CD14-positive monocyte (primary cell): ENCODE measurements at regions not wholly inside any gene's neighbourhood (a gene's known extent, or its start where the extent isn't known, plus 50 kb on each side); places are given as distances from the start of the nearest gene placed in this dataset.

ENCODE experiments used
- DNase-seq, 3 donors: peaks; one replicate each; pipeline ENCODE4 v3.0.0-alpha.2; 2011 to 2022
- H2AFZ ChIP-seq: 2 replicates; pipeline ENCODE4 v1.6.0; 2012; ENCODE audit warnings: mild to moderate bottlenecking, low read depth, low read length, inconsistent platforms; ENCODE audit not compliant: insufficient read depth, poor library complexity, severe bottlenecking
- H3K27ac ChIP-seq, 2 donors: 1 replicate in 1 of 2; 2 replicates in 1 of 2; pipeline ENCODE4 v1.5.1; 2012 to 2013; ENCODE audit warnings: low read length in 2 of 2, control low read depth in 1 of 2, inconsistent platforms in 1 of 2, low read depth in 1 of 2, mild to moderate bottlenecking in 1 of 2
- H3K27me3 ChIP-seq, 2 donors: one replicate each; pipeline versions ENCODE4 v1.6.0 to v1.6.1; 2011 to 2013; ENCODE audit warnings: low read length in 2 of 2; ENCODE audit not compliant: control insufficient read depth in 2 of 2, insufficient read depth in 2 of 2
- H3K36me3 ChIP-seq, 2 donors: replicated peaks in 1 of 2; 1 replicate in 1 of 2; 2 replicates in 1 of 2; pipeline versions ENCODE4 v1.5.1 to v1.6.1; 2012 to 2013; ENCODE audit warnings: low read length in 2 of 2, control low read depth in 1 of 2, inconsistent platforms in 1 of 2, mild to moderate bottlenecking in 1 of 2; ENCODE audit not compliant: insufficient read depth in 2 of 2, control insufficient read depth in 1 of 2
- H3K4me1 ChIP-seq, 2 donors: 1 replicate in 1 of 2; 2 replicates in 1 of 2; pipeline versions ENCODE4 v1.5.1 to v1.6.1; 2012 to 2013; ENCODE audit warnings: low read length in 2 of 2, control low read depth in 1 of 2, inconsistent platforms in 1 of 2, mild to moderate bottlenecking in 1 of 2, moderate library complexity in 1 of 2; ENCODE audit not compliant: insufficient read depth in 2 of 2, control insufficient read depth in 1 of 2
- H3K4me2 ChIP-seq: replicated peaks from 2 replicates; pipeline ENCODE3; 2012; ENCODE audit warnings: low read length, moderate library complexity, mild to moderate bottlenecking; ENCODE audit not compliant: poor library complexity, severe bottlenecking; ENCODE audit errors: extremely low read depth
- H3K4me3 ChIP-seq, 3 experiments: fragments of 200-600 bp in 1 of 3; sonication (generic) in 1 of 3; replicated peaks in 1 of 3; 1 replicate in 2 of 3; 2 replicates in 1 of 3; pipeline ENCODE4 v1.5.1; 2011 to 2013; ENCODE audit warnings: low read length in 3 of 3, mild to moderate bottlenecking in 3 of 3, control low read depth in 2 of 3, low read depth in 2 of 3, inconsistent platforms in 1 of 3, moderate library complexity in 1 of 3
- H3K79me2 ChIP-seq: 2 replicates; pipeline ENCODE4 v1.6.0; 2012; ENCODE audit warnings: mild to moderate bottlenecking, control low read depth, inconsistent platforms, low read length, moderate library complexity; ENCODE audit not compliant: insufficient read depth
- H3K9ac ChIP-seq: 2 replicates; pipeline ENCODE4 v1.6.0; 2017; ENCODE audit warnings: low read length, mild to moderate bottlenecking; ENCODE audit not compliant: insufficient read depth, poor library complexity, severe bottlenecking
- H3K9me3 ChIP-seq, 2 donors: replicated peaks in 1 of 2; 1 replicate in 1 of 2; 2 replicates in 1 of 2; pipeline versions ENCODE4 v1.5.1 to v1.6.1; 2012 to 2013; ENCODE audit warnings: low read length in 2 of 2, control low read depth in 1 of 2; ENCODE audit not compliant: control insufficient read depth in 1 of 2, insufficient read depth in 1 of 2
- H4K20me1 ChIP-seq: 2 replicates; pipeline ENCODE4 v1.6.0; 2012; ENCODE audit warnings: mild to moderate bottlenecking, low read length, control low read depth, moderate library complexity; ENCODE audit not compliant: insufficient read depth
- H3K27ac Mint-ChIP-seq, 7 donors: one replicate each; pipeline ENCODE4 v1.8.0; 2020; ENCODE audit warnings: mild to moderate bottlenecking in 7 of 7, mixed read lengths in 7 of 7, moderate library complexity in 6 of 7, inconsistent platforms in 2 of 7
- H3K27me3 Mint-ChIP-seq, 3 donors: one replicate each; pipeline ENCODE4 v1.8.0; 2021 to 2022; ENCODE audit warnings: low read depth in 3 of 3, mild to moderate bottlenecking in 3 of 3, mixed read lengths in 3 of 3, moderate library complexity in 3 of 3, inconsistent platforms in 1 of 3
- H3K36me3 Mint-ChIP-seq, 2 donors: one replicate each; pipeline ENCODE4 v1.8.0; 2020; ENCODE audit warnings: mixed read lengths in 2 of 2, inconsistent platforms in 1 of 2, mild to moderate bottlenecking in 1 of 2
- H3K4me1 Mint-ChIP-seq: one replicate; pipeline ENCODE4 v1.8.0; 2020; ENCODE audit warnings: mild to moderate bottlenecking, mixed read lengths
- H3K4me3 Mint-ChIP-seq, 2 donors: one replicate each; pipeline ENCODE4 v1.8.0; 2020; ENCODE audit warnings: mild to moderate bottlenecking in 2 of 2, mixed read lengths in 2 of 2, moderate library complexity in 1 of 2
- H3K9me3 Mint-ChIP-seq, 7 donors: one replicate each; pipeline ENCODE4 v1.8.0; 2020 to 2022; ENCODE audit warnings: mixed read lengths in 7 of 7, mild to moderate bottlenecking in 6 of 7, moderate library complexity in 6 of 7, inconsistent platforms in 2 of 7
- CTCF ChIP-seq: fragments of 200-600 bp; IDR thresholded peaks from one replicate; pipeline ENCODE4 v1.8.0; 2022; ENCODE audit warnings: antibody characterized with exemption, mild to moderate bottlenecking
- WGBS: methylation state at CpG from one replicate; pipeline ENCODE4 v1.1.5; 2013; ENCODE audit warnings: missing lambda C conversion rate; ENCODE audit not compliant: insufficient coverage; 5-methylcytosine and 5-hydroxymethylcytosine counted together
- intact Hi-C, 2 donors: fragments of 100-400 bp; cut with micrococcal nuclease; formaldehyde crosslinking; loops; one replicate each; pipeline versions ENCODE4 v1.15.0 to v1.15.1; 2023

DNA sequence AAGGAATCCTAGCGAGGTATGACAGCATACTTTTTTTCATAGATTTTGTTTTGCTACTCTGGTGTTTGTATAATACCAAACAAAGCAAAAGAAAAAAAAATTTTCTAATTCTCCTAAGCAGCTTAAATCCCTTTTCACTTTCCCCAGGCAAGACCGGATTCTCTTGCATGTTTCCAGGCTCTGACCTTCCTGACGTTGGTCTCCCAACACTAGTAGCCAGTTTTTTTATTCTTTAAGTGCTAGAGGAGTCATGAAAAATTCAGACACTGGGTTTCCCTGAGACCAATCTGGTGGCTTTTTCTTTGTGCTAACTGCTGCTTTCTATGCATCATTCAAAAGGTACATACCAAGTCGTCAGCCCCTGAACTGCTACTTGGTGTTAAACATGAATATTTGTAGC lies 111.4 kb downstream of the ZNF326 start:
- Histone ChIP-seq H3K4me1 (no peaks in the 10 kb centered on the region), H3K79me2 (no peaks in the 10 kb centered on the region), H3K9ac (no peak overlapping the region), H3K9me3 (no peaks in the 10 kb centered on the region), H3K27me3 (peaks cover 0 to 3% of the 10 kb centered on the region in 2 donors), H3K27ac (no peak overlapping the region), H3K36me3 (no peaks in the 10 kb centered on the region), H4K20me1 (no peaks in the 10 kb centered on the region), H3K4me2 (no peak overlapping the region), H3K4me3 (no peak overlapping the region), H2AFZ (no peak overlapping the region)
- DNase-seq, result no peak
- no peaks in the 10 kb centered on the region for H3K9me3 Mint-ChIP-seq
- intact Hi-C loops, result no loop called here
- H3K27me3 Mint-ChIP-seq, result peaks cover 6 to 13% (median 6%) of the 10 kb centered on the region in 3 donors
- H3K4me3 Mint-ChIP-seq, result no peak overlapping the region
- no peaks in the 10 kb centered on the region for H3K36me3 Mint-ChIP-seq
- no peak for TF ChIP-seq CTCF
- H3K27ac Mint-ChIP-seq, result no peak overlapping the region
- no peaks in the 10 kb centered on the region for H3K4me1 Mint-ChIP-seq
- no CpG with 5 or more reads among the region's 4 CpGs for WGBS

DNA sequence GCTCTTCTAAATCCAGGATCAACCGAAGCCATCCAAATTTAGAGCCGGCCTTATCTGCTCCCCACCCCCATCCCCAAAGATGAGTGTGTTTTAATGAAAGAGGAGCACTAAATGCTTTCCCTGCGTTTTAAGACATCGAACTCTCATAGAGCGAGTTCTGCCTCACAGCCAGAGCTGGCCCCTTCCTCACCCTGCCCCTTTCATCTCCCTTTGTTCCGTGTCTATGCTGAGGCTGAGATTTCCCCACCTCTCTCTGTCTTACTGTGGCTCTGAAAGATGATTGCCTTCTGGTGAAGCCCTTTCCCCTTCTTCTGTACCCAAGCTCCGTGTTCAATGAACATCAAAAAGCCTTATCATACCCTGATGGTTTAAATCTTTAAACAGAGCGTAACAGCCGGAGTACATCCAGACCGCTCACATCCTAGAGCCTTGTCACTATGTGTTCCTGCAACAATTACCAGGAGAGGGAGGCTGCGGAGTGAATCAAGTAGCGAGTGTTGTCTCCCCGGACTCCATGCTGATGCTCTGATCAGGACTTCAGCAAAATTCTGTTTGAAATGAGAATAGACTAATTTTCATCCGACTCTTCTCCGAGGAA lies 110.1 kb downstream of the ZNF326 start:
- Mint-ChIP-seq H3K4me1 (no peaks in the 10 kb centered on the region), H3K36me3 (no peaks in the 10 kb centered on the region), H3K4me3 (no peak overlapping the region), H3K27ac (no peak overlapping the region), H3K9me3 (no peaks in the 10 kb centered on the region), H3K27me3 (peaks cover 3 to 11% (median 4%) of the 10 kb centered on the region in 3 donors)
- no peak overlapping the region for H2AFZ ChIP-seq
- H3K9me3 ChIP-seq, result no peaks in the 10 kb centered on the region
- H3K79me2 ChIP-seq, result no peaks in the 10 kb centered on the region
- no peak for DNase-seq
- H3K4me1 ChIP-seq, result no peaks in the 10 kb centered on the region
- H3K4me2 ChIP-seq, result no peak overlapping the region
- no peaks in the 10 kb centered on the region for H4K20me1 ChIP-seq
- 94% methylated on average over 13 of the region's 15 CpGs for WGBS
- no peaks in the 10 kb centered on the region for H3K36me3 ChIP-seq
- intact Hi-C loops, result no loop called here
- H3K4me3 ChIP-seq, result no peak overlapping the region
- H3K9ac ChIP-seq, result no peak overlapping the region
- H3K27me3 ChIP-seq, result peaks cover 0 to 3% of the 10 kb centered on the region in 2 donors
- H3K27ac ChIP-seq, result no peak overlapping the region
- TF ChIP-seq CTCF, result no peak
